CD4-positive, alpha-beta memory T cell (primary cell): ENCODE measurements at regions not wholly inside any gene's neighbourhood (a gene's known extent, or its start where the extent isn't known, plus 50 kb on each side); places are given as distances from the start of the nearest gene placed in this dataset.

Experiments
- CTCF ChIA-PET: fragments of 350-600 bp; sonication (Branson Sonifier 250); formaldehyde crosslinking; loops from one replicate; lab custom pipeline; 2021; ENCODE audit warnings: inconsistent platforms; ENCODE audit not compliant: partially characterized antibody; lab: Charles Lee
- POLR2A ChIA-PET: fragments of 350-600 bp; sonication (Branson Sonifier 250); formaldehyde crosslinking; loops from one replicate; lab custom pipeline; 2021; ENCODE audit not compliant: partially characterized antibody; lab: Charles Lee
- DNase-seq, 5 donors: peaks; one replicate each; pipeline versions ENCODE4 v3.0.0 to v3.0.0-alpha.2; 2020 to 2022; ENCODE audit warnings: mixed read lengths in 1 of 5
- H3K27ac ChIP-seq: one replicate; pipeline ENCODE4 v1.7.0; 2013; ENCODE audit warnings: low read depth, low read length
- H3K27me3 ChIP-seq: 2 replicates; pipeline ENCODE4 v1.7.0; 2013; ENCODE audit warnings: mild to moderate bottlenecking, low read length, moderate library complexity; ENCODE audit not compliant: insufficient read depth
- H3K36me3 ChIP-seq: 2 replicates; pipeline ENCODE4 v1.7.0; 2013; ENCODE audit warnings: mild to moderate bottlenecking, low read length, moderate library complexity; ENCODE audit not compliant: insufficient read depth
- H3K4me1 ChIP-seq: 2 replicates; pipeline ENCODE4 v1.7.0; 2013; ENCODE audit warnings: mild to moderate bottlenecking, low read length, moderate library complexity; ENCODE audit not compliant: insufficient read depth
- H3K4me3 ChIP-seq, 2 donors: one replicate each; pipeline ENCODE4 v1.7.0; 2013; ENCODE audit warnings: low read length in 2 of 2, mild to moderate bottlenecking in 1 of 2
- H3K9me3 ChIP-seq, 2 donors: one replicate each; pipeline ENCODE4 v1.7.0; 2013; ENCODE audit warnings: low read length in 2 of 2, control low read depth in 1 of 2; ENCODE audit not compliant: control insufficient read depth in 1 of 2
- H3K27ac Mint-ChIP-seq, 7 donors: one replicate each; pipeline ENCODE4 v1.8.0; 2020 to 2021; ENCODE audit warnings: mixed read lengths in 7 of 7, mild to moderate bottlenecking in 6 of 7, inconsistent platforms in 3 of 7, moderate library complexity in 3 of 7
- H3K27me3 Mint-ChIP-seq, 2 donors: one replicate each; pipeline ENCODE4 v1.8.0; 2020 to 2021; ENCODE audit warnings: mixed read lengths in 2 of 2
- H3K36me3 Mint-ChIP-seq, 2 donors: one replicate each; pipeline ENCODE4 v1.8.0; 2020 to 2021; ENCODE audit warnings: mixed read lengths in 2 of 2, inconsistent platforms in 1 of 2, mild to moderate bottlenecking in 1 of 2
- H3K4me1 Mint-ChIP-seq, 4 donors: one replicate each; pipeline ENCODE4 v1.8.0; 2020 to 2021; ENCODE audit warnings: mixed read lengths in 4 of 4, mild to moderate bottlenecking in 1 of 4
- H3K4me3 Mint-ChIP-seq, 8 donors: one replicate each; pipeline ENCODE4 v1.8.0; 2020 to 2021; ENCODE audit warnings: mixed read lengths in 8 of 8, mild to moderate bottlenecking in 7 of 8, moderate library complexity in 6 of 8, inconsistent platforms in 3 of 8
- H3K9me3 Mint-ChIP-seq, 8 donors: one replicate each; pipeline ENCODE4 v1.8.0; 2020 to 2021; ENCODE audit warnings: mixed read lengths in 8 of 8, mild to moderate bottlenecking in 5 of 8, inconsistent platforms in 3 of 8, moderate library complexity in 1 of 8
- intact Hi-C: fragments of 100-400 bp; cut with micrococcal nuclease; formaldehyde crosslinking; loops from one replicate; pipeline ENCODE4 v1.15.1; 2023

DNA sequence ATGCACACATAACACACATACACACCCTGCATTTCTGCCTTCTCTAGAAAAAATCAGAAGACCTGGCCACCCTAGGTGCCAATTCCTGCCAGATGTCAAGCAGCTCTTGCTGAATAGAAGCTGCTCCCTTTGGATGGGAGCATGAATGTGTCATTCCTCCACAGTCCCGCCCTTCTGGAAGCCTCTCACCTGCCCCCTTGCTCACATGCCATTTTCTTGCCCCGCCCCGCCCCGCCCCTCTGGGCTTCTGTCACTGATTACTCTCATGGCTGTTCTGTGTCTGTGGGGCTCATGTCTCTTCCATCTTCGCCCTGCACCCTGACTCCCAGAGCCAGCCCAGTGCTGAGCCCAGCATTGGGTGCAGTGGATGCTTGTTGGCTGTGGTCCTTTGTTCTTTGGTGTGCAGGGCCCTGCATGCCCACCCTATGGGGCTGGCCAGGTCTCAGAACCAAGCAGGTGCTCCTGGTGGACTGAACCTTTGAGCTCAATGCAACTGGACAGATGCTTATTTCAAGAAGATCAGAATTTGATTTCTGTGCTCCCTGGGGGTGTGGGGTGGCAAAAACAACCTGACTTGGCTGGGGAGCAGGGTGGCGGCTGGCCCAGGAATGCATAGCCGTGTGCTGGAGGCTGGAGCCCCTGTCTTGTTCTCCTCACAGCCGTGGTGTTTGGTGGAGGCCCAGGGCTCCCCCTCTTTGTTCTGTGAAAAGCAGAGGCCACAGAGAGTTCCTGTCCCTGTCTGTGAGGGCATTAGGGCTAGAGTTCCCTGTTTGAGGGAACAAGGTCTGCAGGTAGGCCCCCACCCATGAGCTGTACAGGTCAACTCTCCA is 140.6 kb upstream of the GLI2 start:
- no peaks in the 10 kb centered on the region for H3K36me3 Mint-ChIP-seq
- Histone ChIP-seq H3K27ac (no peak overlapping the region), H3K4me1 (no peaks in the 10 kb centered on the region), H3K4me3 (no peak overlapping the region), H3K27me3 (no peaks in the 10 kb centered on the region), H3K36me3 (no peaks in the 10 kb centered on the region), H3K9me3 (no peaks in the 10 kb centered on the region)
- no peak overlapping the region for H3K4me3 Mint-ChIP-seq
- POLR2A ChIA-PET, result no interaction called here
- H3K27me3 Mint-ChIP-seq, result peaks cover 4 to 5% of the 10 kb centered on the region in 2 donors
- no peaks in the 10 kb centered on the region for H3K4me1 Mint-ChIP-seq
- intact Hi-C loops, result no loop called here
- H3K9me3 Mint-ChIP-seq, result peaks cover 0 to 2% (median 0%) of the 10 kb centered on the region in 8 donors
- H3K27ac Mint-ChIP-seq, result no peak overlapping the region
- DNase-seq, result no peak
- CTCF ChIA-PET, result no interaction called here

- Mint-ChIP-seq H3K27me3 (peaks cover 1 to 2% of the 10 kb centered on the region in 2 donors), H3K9me3 (peaks cover 0 to 2% (median 0%) of the 10 kb centered on the region in 8 donors), H3K27ac (no peak overlapping the region), H3K4me3 (no peak overlapping the region), H3K36me3 (no peaks in the 10 kb centered on the region), H3K4me1 (no peaks in the 10 kb centered on the region)
- H3K36me3 ChIP-seq, result no peaks in the 10 kb centered on the region
- no peak for DNase-seq
- no peaks in the 10 kb centered on the region for H3K9me3 ChIP-seq
- ChIA-PET CTCF (no interaction called here), POLR2A (no interaction called here)
- H3K27ac ChIP-seq, result no peak overlapping the region
- intact Hi-C loops, result no loop called here
- H3K4me1 ChIP-seq, result no peaks in the 10 kb centered on the region
- H3K4me3 ChIP-seq, result no peak overlapping the region
- no peaks in the 10 kb centered on the region for H3K27me3 ChIP-seq
Observed at GRCh38 chr2:120595739-120596138, 139.9 kb upstream of the GLI2 start.

DNA sequence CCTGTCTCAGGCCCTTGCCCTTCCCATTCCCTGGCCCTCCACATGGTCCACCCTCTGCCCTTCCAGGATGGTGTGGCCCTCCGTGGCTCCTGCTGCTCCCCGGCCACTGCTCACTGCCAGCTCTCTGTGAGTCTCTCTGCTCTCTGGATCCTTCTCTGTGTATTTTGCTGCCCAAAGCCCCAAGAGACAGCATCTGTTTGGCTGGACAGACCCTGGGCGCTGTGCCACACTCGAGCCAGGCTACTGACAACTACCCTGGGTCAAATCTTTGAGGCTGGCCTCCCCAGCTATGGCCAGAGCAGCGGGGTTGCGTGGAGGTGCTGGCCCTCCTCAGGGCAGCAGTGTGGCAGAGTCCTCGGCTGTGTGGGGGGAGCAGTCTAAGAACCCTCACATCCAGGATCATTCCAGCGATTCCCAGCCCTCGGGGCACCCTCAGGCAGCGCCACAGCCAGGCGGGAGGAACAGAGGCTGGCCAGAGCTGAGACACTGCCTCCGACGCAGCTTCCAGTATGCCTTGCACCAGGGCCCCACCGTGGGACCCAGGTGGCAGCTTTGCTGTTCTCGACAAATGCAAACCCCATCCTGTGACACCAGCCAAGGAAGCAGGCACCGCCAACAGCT is 139.4 kb upstream of the GLI2 start:
- intact Hi-C loops, result no loop called here
- Mint-ChIP-seq H3K4me1 (no peaks in the 10 kb centered on the region), H3K9me3 (peaks cover 0 to 2% (median 0%) of the 10 kb centered on the region in 8 donors), H3K36me3 (no peaks in the 10 kb centered on the region), H3K27me3 (peaks cover 1 to 2% of the 10 kb centered on the region in 2 donors), H3K4me3 (no peak overlapping the region), H3K27ac (no peak overlapping the region)
- no peaks in the 10 kb centered on the region for H3K36me3 ChIP-seq
- no peaks in the 10 kb centered on the region for H3K4me1 ChIP-seq
- POLR2A ChIA-PET, result no interaction called here
- no peaks in the 10 kb centered on the region for H3K9me3 ChIP-seq
- DNase-seq, result no peak
- CTCF ChIA-PET, result no interaction called here
- H3K27me3 ChIP-seq, result no peaks in the 10 kb centered on the region
- H3K27ac ChIP-seq, result no peak overlapping the region
- no peak overlapping the region for H3K4me3 ChIP-seq

- intact Hi-C loops, result no loop called here
- H3K27me3 Mint-ChIP-seq, result peaks cover 1 to 2% of the 10 kb centered on the region in 2 donors
- no peaks in the 10 kb centered on the region for H3K36me3 ChIP-seq
- no peak overlapping the region for H3K27ac Mint-ChIP-seq
- ChIA-PET POLR2A (no interaction called here), CTCF (no interaction called here)
- no peak for DNase-seq
- no peaks in the 10 kb centered on the region for H3K27me3 ChIP-seq
- no peaks in the 10 kb centered on the region for H3K36me3 Mint-ChIP-seq
- H3K9me3 ChIP-seq, result no peaks in the 10 kb centered on the region
- no peaks in the 10 kb centered on the region for H3K4me1 ChIP-seq
- no peak overlapping the region for H3K4me3 ChIP-seq
- no peak overlapping the region for H3K27ac ChIP-seq
- H3K4me3 Mint-ChIP-seq, result no peak overlapping the region
- H3K4me1 Mint-ChIP-seq, result no peaks in the 10 kb centered on the region
- peaks cover 0 to 2% (median 0%) of the 10 kb centered on the region in 8 donors for H3K9me3 Mint-ChIP-seq
Observed at GRCh38 chr2:120596990-120597594, 138.6 kb upstream of the GLI2 start.

- Histone ChIP-seq H3K9me3 (no peaks in the 10 kb centered on the region), H3K4me3 (no peak overlapping the region), H3K4me1 (no peaks in the 10 kb centered on the region), H3K27me3 (no peaks in the 10 kb centered on the region), H3K27ac (no peak overlapping the region), H3K36me3 (no peaks in the 10 kb centered on the region)
- no peak overlapping the region for H3K27ac Mint-ChIP-seq
- no peak overlapping the region for H3K4me3 Mint-ChIP-seq
- H3K27me3 Mint-ChIP-seq, result peaks cover 2 to 3% of the 10 kb centered on the region in 2 donors
- CTCF ChIA-PET, result no interaction called here
- H3K4me1 Mint-ChIP-seq, result no peaks in the 10 kb centered on the region
- H3K9me3 Mint-ChIP-seq, result peaks cover 0 to 2% (median 0%) of the 10 kb centered on the region in 8 donors
- intact Hi-C loops, result no loop called here
- no peak for DNase-seq
- no peaks in the 10 kb centered on the region for H3K36me3 Mint-ChIP-seq
- POLR2A ChIA-PET, result no interaction called here
Observed at GRCh38 chr2:120597595-120598193, 138.0 kb upstream of the GLI2 start.

DNA sequence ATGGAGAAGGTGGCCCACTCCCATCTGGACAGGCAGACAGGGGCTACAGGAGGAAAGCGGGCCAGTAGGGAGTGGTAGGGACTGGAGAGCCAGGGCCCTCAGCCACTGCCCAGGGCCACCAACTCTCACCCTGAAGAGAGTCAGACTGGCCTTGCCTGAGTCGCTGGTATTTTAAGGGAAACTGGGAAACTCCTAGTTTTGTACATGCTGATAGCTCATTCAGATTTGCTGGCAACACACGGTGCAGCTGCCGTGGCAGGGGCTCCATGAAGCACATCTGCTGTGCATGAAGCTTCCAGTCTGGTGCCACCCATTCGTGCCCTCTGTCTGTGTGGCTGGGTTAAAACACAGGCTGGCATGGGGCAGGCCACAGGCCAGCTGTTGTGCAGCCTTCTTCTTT is 137.3 kb upstream of the GLI2 start:
- Histone ChIP-seq H3K36me3 (no peaks in the 10 kb centered on the region), H3K9me3 (no peaks in the 10 kb centered on the region), H3K4me1 (no peaks in the 10 kb centered on the region), H3K27me3 (no peaks in the 10 kb centered on the region), H3K27ac (no peak overlapping the region), H3K4me3 (no peak overlapping the region)
- Mint-ChIP-seq H3K9me3 (no peaks in the 10 kb centered on the region), H3K4me1 (no peaks in the 10 kb centered on the region), H3K4me3 (no peak overlapping the region), H3K36me3 (no peaks in the 10 kb centered on the region), H3K27ac (no peak overlapping the region), H3K27me3 (peaks cover 2 to 3% of the 10 kb centered on the region in 2 donors)
- POLR2A ChIA-PET, result no interaction called here
- DNase-seq, result no peak
- intact Hi-C loops, result no loop called here
- CTCF ChIA-PET, result no interaction called here

- Mint-ChIP-seq H3K36me3 (no peaks in the 10 kb centered on the region), H3K9me3 (no peaks in the 10 kb centered on the region), H3K4me1 (no peaks in the 10 kb centered on the region), H3K4me3 (no peak overlapping the region), H3K27me3 (peaks cover 2 to 6% of the 10 kb centered on the region in 2 donors), H3K27ac (no peak overlapping the region)
- Histone ChIP-seq H3K4me1 (no peaks in the 10 kb centered on the region), H3K4me3 (no peak overlapping the region), H3K27me3 (no peaks in the 10 kb centered on the region), H3K27ac (no peak overlapping the region), H3K36me3 (no peaks in the 10 kb centered on the region), H3K9me3 (no peaks in the 10 kb centered on the region)
- CTCF ChIA-PET, result no interaction called here
- POLR2A ChIA-PET, result no interaction called here
- DNase-seq, result no peak
- intact Hi-C loops, result no loop called here
Observed at GRCh38 chr2:120599072-120599471, 136.6 kb upstream of the GLI2 start.
